SK-N-SH (cell line): ENCODE measurements at regions not wholly inside any gene's neighbourhood (a gene's known extent, or its start where the extent isn't known, plus 50 kb on each side); places are given as distances from the start of the nearest gene placed in this dataset.

Experiments
- CTCF ChIA-PET: fragments of 300-600, 350-600 bp; formaldehyde crosslinking; extraction: SDS; loops from one replicate; lab custom pipeline; 2021; lab: Yijun Ruan, JAX
- POLR2A ChIA-PET: fragments of 350-600 bp; sonication (Branson Sonifier 250); formaldehyde crosslinking; extraction: SDS; loops from one replicate; lab custom pipeline; 2020; ENCODE audit warnings: antibody characterized with exemption, inconsistent platforms; lab: Yijun Ruan, JAX
- DNase-seq: peaks from one replicate; pipeline ENCODE4 v3.0.0; 2012
- H2AFZ ChIP-seq: fragments of 200-600 bp; sonication (generic); 2 replicates; pipeline ENCODE4 v1.8.1; 2016; ENCODE audit warnings: antibody characterized with exemption, mild to moderate bottlenecking, low read depth
- H3F3A ChIP-seq: fragments of 200-600 bp; sonication (generic); replicated peaks from 2 replicates; pipeline ENCODE3; 2016; ENCODE audit warnings: antibody characterized with exemption, mild to moderate bottlenecking; ENCODE audit not compliant: insufficient read depth
- H3K27ac ChIP-seq, 2 experiments: fragments of 200-500 bp in 1 of 2; fragments of 200-600 bp in 1 of 2; sonication (Bioruptor generic) in 1 of 2; sonication (generic), shearing (Covaris generic) in 1 of 2; 2 replicates each; pipeline versions ENCODE4 v1.5.1 to v1.6.1; 2014 to 2016; ENCODE audit warnings: low read depth in 2 of 2, inconsistent platforms in 1 of 2, low read length in 1 of 2, mild to moderate bottlenecking in 1 of 2, mixed read lengths in 1 of 2
- H3K27me3 ChIP-seq: fragments of 200-600 bp; sonication (generic), shearing (Covaris generic); 2 replicates; pipeline ENCODE4 v1.6.1; 2016; ENCODE audit warnings: mixed run types; ENCODE audit not compliant: insufficient read depth
- H3K36me3 ChIP-seq, 2 experiments: fragments of 200-500 bp in 1 of 2; fragments of 200-600 bp in 1 of 2; sonication (Bioruptor generic) in 1 of 2; sonication (generic) in 1 of 2; replicated peaks in 1 of 2; 2 replicates each; pipeline versions ENCODE3 to v1.5.1; 2014 to 2016; ENCODE audit warnings: low read length in 1 of 2, mild to moderate bottlenecking in 1 of 2; ENCODE audit not compliant: insufficient read depth in 2 of 2, control insufficient read depth in 1 of 2
- H3K4me1 ChIP-seq, 2 experiments: fragments of 200-500 bp in 1 of 2; fragments of 200-600 bp in 1 of 2; sonication (Bioruptor generic) in 1 of 2; sonication (generic), shearing (Covaris generic) in 1 of 2; 2 replicates each; pipeline versions ENCODE4 v1.5.1 to v1.6.1; 2014 to 2016; ENCODE audit warnings: low read depth in 1 of 2, low read length in 1 of 2, mixed run types in 1 of 2; ENCODE audit not compliant: insufficient read depth in 2 of 2, control insufficient read depth in 1 of 2
- H3K4me2 ChIP-seq: fragments of 200-600 bp; sonication (generic), shearing (Covaris generic); 2 replicates; pipeline ENCODE4 v1.6.1; 2017; ENCODE audit warnings: mixed run types
- H3K4me3 ChIP-seq, 2 experiments: fragments of 200-500 bp in 1 of 2; fragments of 200-600 bp in 1 of 2; sonication (Bioruptor generic) in 1 of 2; sonication (generic), shearing (Covaris generic) in 1 of 2; 2 replicates each; pipeline versions ENCODE4 v1.5.1 to v1.8.1; 2014 to 2016; ENCODE audit warnings: low read depth in 2 of 2, inconsistent platforms in 1 of 2, low read length in 1 of 2, mild to moderate bottlenecking in 1 of 2, mixed read lengths in 1 of 2, moderate library complexity in 1 of 2
- H3K79me2 ChIP-seq: fragments of 200-600 bp; sonication (generic); 2 replicates; pipeline ENCODE4 v1.8.1; 2017; ENCODE audit warnings: mild to moderate bottlenecking; ENCODE audit not compliant: insufficient read depth
- H3K9ac ChIP-seq: fragments of 200-600 bp; sonication (generic); 2 replicates; pipeline ENCODE4 v1.6.1; 2017; ENCODE audit warnings: mixed run types
- H3K9me2 ChIP-seq: fragments of 200-600 bp; sonication (generic); 2 replicates; pipeline ENCODE4 v1.6.1; 2017; ENCODE audit warnings: mixed run types
- H3K9me3 ChIP-seq: fragments of 200-600 bp; sonication (generic); 2 replicates; pipeline ENCODE4 v1.6.1; 2017; ENCODE audit warnings: mixed run types, mild to moderate bottlenecking, moderate library complexity
- H4K20me1 ChIP-seq: fragments of 200-600 bp; sonication (generic); 2 replicates; pipeline ENCODE4 v1.6.1; 2017; ENCODE audit warnings: mild to moderate bottlenecking, mixed run types; ENCODE audit not compliant: insufficient read depth
- CHD2 ChIP-seq: fragments of 150-350 bp; IDR thresholded peaks from 2 replicates; pipeline ENCODE4 v1.6.1; 2018; ENCODE audit warnings: low read length; ENCODE audit not compliant: partially characterized antibody
- ELF1 ChIP-seq: IDR thresholded peaks from 2 replicates; pipeline ENCODE4 v1.4.0; 2012
- EP300 ChIP-seq, 2 experiments: IDR thresholded peaks; 2 replicates each; pipeline versions ENCODE4 v1.4.0 to v1.6.1; 2012; ENCODE audit warnings: borderline replicate concordance in 1 of 2, low read depth in 1 of 2, low read length in 1 of 2
- FOSL2 ChIP-seq: IDR thresholded peaks from 2 replicates; pipeline ENCODE4 v1.4.0; 2012; ENCODE audit warnings: low read depth, mild to moderate bottlenecking, moderate library complexity, borderline replicate concordance
- FOXJ3 ChIP-seq: sonication (generic); formaldehyde crosslinking; IDR thresholded peaks from 2 replicates; pipeline ENCODE4 v1.5.1; 2020; ENCODE audit warnings: mild to moderate bottlenecking, missing genetic modification reagents
- FOXM1 ChIP-seq: IDR thresholded peaks from 2 replicates; pipeline ENCODE4 v1.4.0; 2012; ENCODE audit warnings: low read depth, mild to moderate bottlenecking
- GATA2 ChIP-seq: sonication (generic); formaldehyde crosslinking; IDR thresholded peaks from 2 replicates; pipeline ENCODE4 v1.5.0; 2020; ENCODE audit warnings: mild to moderate bottlenecking, missing genetic modification reagents
- JUND ChIP-seq: IDR thresholded peaks from 2 replicates; pipeline ENCODE4 v1.4.0; 2012
- MEF2A ChIP-seq: IDR thresholded peaks from 2 replicates; pipeline ENCODE4 v1.4.0; 2012; ENCODE audit warnings: low read depth, borderline replicate concordance
- NFIC ChIP-seq: IDR thresholded peaks from 2 replicates; pipeline ENCODE4 v1.4.0; 2012; ENCODE audit warnings: borderline replicate concordance
- NRF1 ChIP-seq: IDR thresholded peaks from 2 replicates; pipeline ENCODE4 v1.6.1; 2012; ENCODE audit warnings: low read depth, mild to moderate bottlenecking, low read length
- POLR2AphosphoS5 ChIP-seq: IDR thresholded peaks from 2 replicates; pipeline ENCODE4 v1.6.1; 2012; ENCODE audit warnings: low read depth, low read length
- RCOR1 ChIP-seq: fragments of 150-350 bp; IDR thresholded peaks from 2 replicates; pipeline ENCODE4 v1.6.1; 2017; ENCODE audit warnings: antibody characterized with exemption, low read length
- SMC3 ChIP-seq: IDR thresholded peaks from 2 replicates; pipeline ENCODE4 v1.6.1; 2012; ENCODE audit warnings: low read depth, low read length, improper control_type of control experiment
- TAF1 ChIP-seq: IDR thresholded peaks from 2 replicates; pipeline ENCODE4 v1.6.1; 2012; ENCODE audit warnings: low read depth, mild to moderate bottlenecking, low read length, moderate library complexity, borderline replicate concordance
- YY1 ChIP-seq: IDR thresholded peaks from 2 replicates; pipeline ENCODE4 v1.4.0; 2012; ENCODE audit warnings: low read depth, mild to moderate bottlenecking
- WGBS: methylation state at CpG from one replicate; pipeline ENCODE4 v1.1.6; 2017; ENCODE audit warnings: low lambda C conversion rate; 5-methylcytosine and 5-hydroxymethylcytosine counted together
- TF ChIP-seq, protein P1 (sequence below): fragments of 200-600 bp; sonication (generic); IDR thresholded peaks from 2 replicates; pipeline ENCODE4 v1.6.1; 2017; ENCODE audit warnings: antibody characterized with exemption, mild to moderate bottlenecking, moderate library complexity
- TF ChIP-seq, protein P2 (sequence below): IDR thresholded peaks from 2 replicates; pipeline ENCODE4 v1.4.0; 2012; ENCODE audit warnings: low read depth, borderline replicate concordance
- TF ChIP-seq, protein P3 (sequence below): fragments of 150-350 bp; IDR thresholded peaks from 2 replicates; pipeline ENCODE4 v1.6.1; 2016; ENCODE audit warnings: mild to moderate bottlenecking, low read depth, low read length
- TF ChIP-seq, protein P4 (sequence below): IDR thresholded peaks from 2 replicates; pipeline ENCODE4 v1.4.0; 2012; ENCODE audit warnings: low read depth
- TF ChIP-seq, protein P5 (sequence below): fragments of 150-350 bp; IDR thresholded peaks from 2 replicates; pipeline ENCODE4 v1.6.1; 2017; ENCODE audit warnings: antibody characterized with exemption, low read length, low read depth, borderline replicate concordance
- TF ChIP-seq, protein P6 (sequence below): IDR thresholded peaks from 2 replicates; pipeline ENCODE4 v1.4.0; 2012; ENCODE audit warnings: low read depth, borderline replicate concordance

DNA sequence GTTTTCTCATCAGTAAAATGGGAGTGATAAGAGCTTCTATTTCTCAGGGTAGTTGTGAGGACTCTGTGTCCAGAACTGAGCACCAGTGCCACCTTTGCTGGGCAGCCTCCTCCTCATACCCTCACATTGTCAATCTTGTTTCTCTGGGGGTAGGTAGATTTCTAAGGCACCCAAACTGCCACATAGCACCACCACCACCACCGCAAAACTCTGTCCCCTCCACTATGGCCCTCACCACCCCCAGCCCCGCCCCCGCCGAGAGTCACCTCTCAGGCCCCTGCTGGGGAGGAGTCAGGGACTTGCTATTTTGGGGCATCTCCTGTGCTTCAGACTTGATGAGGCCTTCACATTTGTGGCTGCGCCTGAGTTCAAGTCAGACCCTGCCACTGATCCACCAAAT, 549.2 kb downstream of the PTPRU start (continued):
- TF ChIP-seq CHD2 (no peak), FOXM1 (no peak), SMC3 (no peak), RCOR1 (no peak), POLR2AphosphoS5 (no peak), YY1 (no peak), GATA2 (no peak)
- TF ChIP-seq, protein P1, sequence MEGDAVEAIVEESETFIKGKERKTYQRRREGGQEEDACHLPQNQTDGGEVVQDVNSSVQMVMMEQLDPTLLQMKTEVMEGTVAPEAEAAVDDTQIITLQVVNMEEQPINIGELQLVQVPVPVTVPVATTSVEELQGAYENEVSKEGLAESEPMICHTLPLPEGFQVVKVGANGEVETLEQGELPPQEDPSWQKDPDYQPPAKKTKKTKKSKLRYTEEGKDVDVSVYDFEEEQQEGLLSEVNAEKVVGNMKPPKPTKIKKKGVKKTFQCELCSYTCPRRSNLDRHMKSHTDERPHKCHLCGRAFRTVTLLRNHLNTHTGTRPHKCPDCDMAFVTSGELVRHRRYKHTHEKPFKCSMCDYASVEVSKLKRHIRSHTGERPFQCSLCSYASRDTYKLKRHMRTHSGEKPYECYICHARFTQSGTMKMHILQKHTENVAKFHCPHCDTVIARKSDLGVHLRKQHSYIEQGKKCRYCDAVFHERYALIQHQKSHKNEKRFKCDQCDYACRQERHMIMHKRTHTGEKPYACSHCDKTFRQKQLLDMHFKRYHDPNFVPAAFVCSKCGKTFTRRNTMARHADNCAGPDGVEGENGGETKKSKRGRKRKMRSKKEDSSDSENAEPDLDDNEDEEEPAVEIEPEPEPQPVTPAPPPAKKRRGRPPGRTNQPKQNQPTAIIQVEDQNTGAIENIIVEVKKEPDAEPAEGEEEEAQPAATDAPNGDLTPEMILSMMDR = no peak

DNA sequence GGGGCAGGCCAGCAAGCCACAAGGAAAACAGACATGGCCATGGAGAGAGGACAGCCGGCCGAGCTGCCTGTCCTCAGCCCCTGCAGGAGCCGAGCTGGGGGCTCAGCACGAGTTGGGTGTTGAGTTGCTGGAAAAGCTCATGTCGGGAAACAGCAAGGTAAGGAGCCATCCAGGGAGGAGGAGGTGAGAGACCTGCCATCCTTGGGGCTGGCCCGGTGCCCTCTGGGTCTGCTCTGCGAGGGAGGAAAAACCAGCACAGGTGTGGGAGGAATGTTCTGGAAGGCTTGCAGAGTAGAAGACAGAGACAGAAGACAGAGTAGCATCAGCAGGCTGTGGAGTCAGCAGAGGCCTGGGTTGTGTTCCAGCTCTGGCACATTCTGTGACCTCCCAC, 548.8 kb downstream of the PTPRU start:
- ChIA-PET POLR2A (no interaction called here), CTCF (interaction anchor here (0.8 to 3.0 kb wide), 4 partner anchors 8 to 326 kb away, joined by 3 to 17 read pairs (median 3); no protein-coding TSS in a partner anchor)
- Histone ChIP-seq H3K9me2 (no peaks in the 10 kb centered on the region), H3K9me3 (no peaks in the 10 kb centered on the region), H3K27me3 (no peaks in the 10 kb centered on the region), H3K4me1 (peaks cover 0 to 31% of the 10 kb centered on the region in 2 experiments; a peak in 1 of 4 replicates), H2AFZ (no peak overlapping the region), H3K27ac (no peak overlapping the region), H3K4me3 (no peak overlapping the region), H3K36me3 (no peaks in the 10 kb centered on the region), H4K20me1 (no peaks in the 10 kb centered on the region), H3F3A (no peaks in the 10 kb centered on the region), H3K9ac (no peak overlapping the region), H3K79me2 (no peaks in the 10 kb centered on the region), H3K4me2 (no peak overlapping the region)
- 67% methylated on average over 5 of the region's 7 CpGs for WGBS
- DNase-seq = peak; percentile 4
- TF ChIP-seq, protein P2, sequence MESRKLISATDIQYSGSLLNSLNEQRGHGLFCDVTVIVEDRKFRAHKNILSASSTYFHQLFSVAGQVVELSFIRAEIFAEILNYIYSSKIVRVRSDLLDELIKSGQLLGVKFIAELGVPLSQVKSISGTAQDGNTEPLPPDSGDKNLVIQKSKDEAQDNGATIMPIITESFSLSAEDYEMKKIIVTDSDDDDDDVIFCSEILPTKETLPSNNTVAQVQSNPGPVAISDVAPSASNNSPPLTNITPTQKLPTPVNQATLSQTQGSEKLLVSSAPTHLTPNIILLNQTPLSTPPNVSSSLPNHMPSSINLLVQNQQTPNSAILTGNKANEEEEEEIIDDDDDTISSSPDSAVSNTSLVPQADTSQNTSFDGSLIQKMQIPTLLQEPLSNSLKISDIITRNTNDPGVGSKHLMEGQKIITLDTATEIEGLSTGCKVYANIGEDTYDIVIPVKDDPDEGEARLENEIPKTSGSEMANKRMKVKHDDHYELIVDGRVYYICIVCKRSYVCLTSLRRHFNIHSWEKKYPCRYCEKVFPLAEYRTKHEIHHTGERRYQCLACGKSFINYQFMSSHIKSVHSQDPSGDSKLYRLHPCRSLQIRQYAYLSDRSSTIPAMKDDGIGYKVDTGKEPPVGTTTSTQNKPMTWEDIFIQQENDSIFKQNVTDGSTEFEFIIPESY = no peak
- TF ChIP-seq NRF1 (no peak), TAF1 (no peak), MEF2A (no peak), SMC3 (no peak), FOSL2 (no peak), EP300 (IDR thresholded peaks at IDR 0.05; ENCODE audit: borderline replicate concordance in 1 of 2, low read depth in 1 of 2, low read length in 1 of 2) (no peak), ELF1 (no peak), RCOR1 (no peak), JUND (no peak), NFIC (no peak), FOXJ3 (CRISPR knock-in tag) (no peak), GATA2 (no peak)
- TF ChIP-seq, protein P3, sequence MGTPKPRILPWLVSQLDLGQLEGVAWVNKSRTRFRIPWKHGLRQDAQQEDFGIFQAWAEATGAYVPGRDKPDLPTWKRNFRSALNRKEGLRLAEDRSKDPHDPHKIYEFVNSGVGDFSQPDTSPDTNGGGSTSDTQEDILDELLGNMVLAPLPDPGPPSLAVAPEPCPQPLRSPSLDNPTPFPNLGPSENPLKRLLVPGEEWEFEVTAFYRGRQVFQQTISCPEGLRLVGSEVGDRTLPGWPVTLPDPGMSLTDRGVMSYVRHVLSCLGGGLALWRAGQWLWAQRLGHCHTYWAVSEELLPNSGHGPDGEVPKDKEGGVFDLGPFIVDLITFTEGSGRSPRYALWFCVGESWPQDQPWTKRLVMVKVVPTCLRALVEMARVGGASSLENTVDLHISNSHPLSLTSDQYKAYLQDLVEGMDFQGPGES = no peak
- TF ChIP-seq, protein P1 = no peak
- TF ChIP-seq, protein P4, sequence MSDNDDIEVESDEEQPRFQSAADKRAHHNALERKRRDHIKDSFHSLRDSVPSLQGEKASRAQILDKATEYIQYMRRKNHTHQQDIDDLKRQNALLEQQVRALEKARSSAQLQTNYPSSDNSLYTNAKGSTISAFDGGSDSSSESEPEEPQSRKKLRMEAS = no peak
- TF ChIP-seq, protein P5, sequence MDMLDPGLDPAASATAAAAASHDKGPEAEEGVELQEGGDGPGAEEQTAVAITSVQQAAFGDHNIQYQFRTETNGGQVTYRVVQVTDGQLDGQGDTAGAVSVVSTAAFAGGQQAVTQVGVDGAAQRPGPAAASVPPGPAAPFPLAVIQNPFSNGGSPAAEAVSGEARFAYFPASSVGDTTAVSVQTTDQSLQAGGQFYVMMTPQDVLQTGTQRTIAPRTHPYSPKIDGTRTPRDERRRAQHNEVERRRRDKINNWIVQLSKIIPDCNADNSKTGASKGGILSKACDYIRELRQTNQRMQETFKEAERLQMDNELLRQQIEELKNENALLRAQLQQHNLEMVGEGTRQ = no peak
- TF ChIP-seq, protein P6, sequence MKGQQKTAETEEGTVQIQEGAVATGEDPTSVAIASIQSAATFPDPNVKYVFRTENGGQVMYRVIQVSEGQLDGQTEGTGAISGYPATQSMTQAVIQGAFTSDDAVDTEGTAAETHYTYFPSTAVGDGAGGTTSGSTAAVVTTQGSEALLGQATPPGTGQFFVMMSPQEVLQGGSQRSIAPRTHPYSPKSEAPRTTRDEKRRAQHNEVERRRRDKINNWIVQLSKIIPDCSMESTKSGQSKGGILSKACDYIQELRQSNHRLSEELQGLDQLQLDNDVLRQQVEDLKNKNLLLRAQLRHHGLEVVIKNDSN = no peak
